ENCODE measurements at regions not wholly inside any gene's neighbourhood (a gene's known extent, or its start where the extent isn't known, plus 50 kb on each side); places are given as distances from the start of the nearest gene placed in this dataset.

- H3F3A ChIP-seq (ENCODE audit: insufficient read depth): no peaks in the 10 kb centered on the region
- in situ Hi-C loops (cut with MboI): no loop called here
- no peak overlapping the region for H3K4me2 ChIP-seq (ENCODE audit: unreplicated experiment)
- WGBS, 2 experiments (ENCODE audit: low coverage in 1 of 2, low lambda C conversion rate in 2 of 2, missing lambda C conversion rate in 2 of 2): 49% methylated on average over 5 of the region's 5 CpGs
- no peak for DNase-seq
- H3K4me3 ChIP-seq: no peak overlapping the region
- no peak overlapping the region for H3K27ac ChIP-seq
- no peak for TF ChIP-seq EZH2phosphoT487 (IDR thresholded peaks at IDR 0.05; ENCODE audit: insufficient read depth, low read depth)
- TF ChIP-seq EZH2 (IDR thresholded peaks at IDR 0.05; ENCODE audit: insufficient read depth, poor library complexity, severe bottlenecking): no peak
- H3K4me1 ChIP-seq (ENCODE audit: insufficient read depth): no peaks in the 10 kb centered on the region
- no peaks in the 10 kb centered on the region for H3K9me3 ChIP-seq (ENCODE audit: low read depth)
- H3K36me3 ChIP-seq (ENCODE audit: low read depth): no peaks in the 10 kb centered on the region
- no peak overlapping the region for H3K9ac ChIP-seq
- no peaks in the 10 kb centered on the region for H3K79me2 ChIP-seq (ENCODE audit: insufficient read depth)
- no peaks in the 10 kb centered on the region for H3K9me2 ChIP-seq (ENCODE audit: insufficient read depth)
- H3K27me3 ChIP-seq (replicated peaks; ENCODE audit: insufficient read depth): no peaks in the 10 kb centered on the region
- H4K20me1 ChIP-seq (ENCODE audit: insufficient read depth): no peaks in the 10 kb centered on the region
- no peak overlapping the region for H2AFZ ChIP-seq
Measured at GRCh38 chr18:78625847-78626246, 353.8 kb upstream of the SALL3 start.

GRCh38 chr18:78627551-78628346, 351.9 kb upstream of the SALL3 start:
- no peaks in the 10 kb centered on the region for H3K4me1 ChIP-seq (ENCODE audit: insufficient read depth)
- TF ChIP-seq EZH2phosphoT487 (IDR thresholded peaks at IDR 0.05; ENCODE audit: insufficient read depth, low read depth): no peak
- no peak for TF ChIP-seq EZH2 (IDR thresholded peaks at IDR 0.05; ENCODE audit: insufficient read depth, poor library complexity, severe bottlenecking)

GRCh38 chr18:78629426-78629825, 350.2 kb upstream of the SALL3 start:
- no peaks in the 10 kb centered on the region for H3K4me1 ChIP-seq (ENCODE audit: insufficient read depth)
- 53 to 63% methylated on average over 14 to 15 of the region's 15 CpGs for whole genome bisulfite sequencing, 2 experiments (ENCODE audit: low coverage in 1 of 2, low lambda C conversion rate in 2 of 2, missing lambda C conversion rate in 2 of 2)
- no peak overlapping the region for H3K9ac ChIP-seq
- in situ Hi-C loops (cut with MboI): no loop called here
- no peak for DNase-seq
- no peaks in the 10 kb centered on the region for H3K27me3 ChIP-seq (replicated peaks; ENCODE audit: insufficient read depth)
- H3K9me2 ChIP-seq (ENCODE audit: insufficient read depth): no peaks in the 10 kb centered on the region
- H2AFZ ChIP-seq: no peak overlapping the region
- no peaks in the 10 kb centered on the region for H3K36me3 ChIP-seq (ENCODE audit: low read depth)
- H3F3A ChIP-seq (ENCODE audit: insufficient read depth): no peaks in the 10 kb centered on the region
- TF ChIP-seq EZH2phosphoT487 (IDR thresholded peaks at IDR 0.05; ENCODE audit: insufficient read depth, low read depth) (no peak), EZH2 (IDR thresholded peaks at IDR 0.05; ENCODE audit: insufficient read depth, poor library complexity, severe bottlenecking) (no peak)
- no peak overlapping the region for H3K4me3 ChIP-seq
- no peak overlapping the region for H3K4me2 ChIP-seq (ENCODE audit: unreplicated experiment)
- no peaks in the 10 kb centered on the region for H3K9me3 ChIP-seq (ENCODE audit: low read depth)
- H4K20me1 ChIP-seq (ENCODE audit: insufficient read depth): no peaks in the 10 kb centered on the region
- H3K79me2 ChIP-seq (ENCODE audit: insufficient read depth): no peaks in the 10 kb centered on the region
- no peak overlapping the region for H3K27ac ChIP-seq

More at GRCh38 chr18:78627551-78628346, 351.9 kb upstream of the SALL3 start:
- 9 to 13% methylated on average over 21 of the region's 21 CpGs for WGBS, 2 experiments (ENCODE audit: low coverage in 1 of 2, low lambda C conversion rate in 2 of 2, missing lambda C conversion rate in 2 of 2)
- Histone ChIP-seq H3K4me2 (ENCODE audit: unreplicated experiment) (no peak overlapping the region), H2AFZ (no peak overlapping the region), H3K9me2 (ENCODE audit: insufficient read depth) (no peaks in the 10 kb centered on the region), H4K20me1 (ENCODE audit: insufficient read depth) (no peaks in the 10 kb centered on the region), H3K79me2 (ENCODE audit: insufficient read depth) (no peaks in the 10 kb centered on the region), H3K9me3 (ENCODE audit: low read depth) (no peaks in the 10 kb centered on the region), H3F3A (ENCODE audit: insufficient read depth) (no peaks in the 10 kb centered on the region), H3K4me3 (no peak overlapping the region), H3K36me3 (ENCODE audit: low read depth) (no peaks in the 10 kb centered on the region), H3K27ac (no peak overlapping the region), H3K27me3 (replicated peaks; ENCODE audit: insufficient read depth) (no peaks in the 10 kb centered on the region), H3K9ac (no peak overlapping the region)
- in situ Hi-C loops (cut with MboI): no loop called here
- DNase-seq: no peak

- H3K9me3 ChIP-seq (ENCODE audit: low read depth): no peaks in the 10 kb centered on the region
- no peaks in the 10 kb centered on the region for H3K79me2 ChIP-seq (ENCODE audit: insufficient read depth)
- WGBS, 2 experiments (ENCODE audit: low coverage in 1 of 2, low lambda C conversion rate in 2 of 2, missing lambda C conversion rate in 2 of 2): 64 to 66% methylated on average over 17 of the region's 17 CpGs
- H3K27me3 ChIP-seq (replicated peaks; ENCODE audit: insufficient read depth): no peaks in the 10 kb centered on the region
- H3K4me3 ChIP-seq: no peak overlapping the region
- no peaks in the 10 kb centered on the region for H3K9me2 ChIP-seq (ENCODE audit: insufficient read depth)
- no peak overlapping the region for H3K27ac ChIP-seq
- DNase-seq: no peak
- no peaks in the 10 kb centered on the region for H4K20me1 ChIP-seq (ENCODE audit: insufficient read depth)
- H3K4me2 ChIP-seq (ENCODE audit: unreplicated experiment): no peak overlapping the region
- no peaks in the 10 kb centered on the region for H3K4me1 ChIP-seq (ENCODE audit: insufficient read depth)
- H3K36me3 ChIP-seq (ENCODE audit: low read depth): no peaks in the 10 kb centered on the region
- no peak overlapping the region for H3K9ac ChIP-seq
- H2AFZ ChIP-seq: no peak overlapping the region
- H3F3A ChIP-seq (ENCODE audit: insufficient read depth): no peaks in the 10 kb centered on the region
- TF ChIP-seq EZH2 (IDR thresholded peaks at IDR 0.05; ENCODE audit: insufficient read depth, poor library complexity, severe bottlenecking) (no peak), EZH2phosphoT487 (IDR thresholded peaks at IDR 0.05; ENCODE audit: insufficient read depth, low read depth) (no peak)
- in situ Hi-C loops (cut with MboI): no loop called here
Measured at GRCh38 chr18:78630356-78630755, 349.3 kb upstream of the SALL3 start.
